Activated T-helper 17 cell treated with anti-CD3 and anti-CD28 coated beads, Interleukin-2, amount 50 U/mL, for 72 hours (primary cell): ENCODE measurements at regions not wholly inside any gene's neighbourhood (a gene's known extent, or its start where the extent isn't known, plus 50 kb on each side); places are given as distances from the start of the nearest gene placed in this dataset.

Experiments used
- ATAC-seq: fragments of 150-1000 bp; cut with Tn5 transposase; replicated peaks from 2 replicates; pipeline ENCODE4 v1.10.0; 2021; ENCODE audit warnings: mild to moderate bottlenecking, moderate library complexity
- H3K27ac Mint-ChIP-seq: one replicate; pipeline ENCODE4 v1.8.0; 2022; ENCODE audit warnings: mixed read lengths
- H3K27me3 Mint-ChIP-seq: one replicate; pipeline ENCODE4 v1.8.0; 2022; ENCODE audit warnings: mixed read lengths
- H3K36me3 Mint-ChIP-seq: one replicate; pipeline ENCODE4 v1.8.0; 2022; ENCODE audit warnings: low read depth, mild to moderate bottlenecking, mixed read lengths
- H3K4me1 Mint-ChIP-seq: one replicate; pipeline ENCODE4 v1.8.0; 2022; ENCODE audit warnings: mixed read lengths
- H3K4me3 Mint-ChIP-seq: one replicate; pipeline ENCODE4 v1.8.0; 2022; ENCODE audit warnings: mild to moderate bottlenecking, mixed read lengths
- H3K9me3 Mint-ChIP-seq: one replicate; pipeline ENCODE4 v1.8.0; 2022; ENCODE audit warnings: mixed read lengths

DNA sequence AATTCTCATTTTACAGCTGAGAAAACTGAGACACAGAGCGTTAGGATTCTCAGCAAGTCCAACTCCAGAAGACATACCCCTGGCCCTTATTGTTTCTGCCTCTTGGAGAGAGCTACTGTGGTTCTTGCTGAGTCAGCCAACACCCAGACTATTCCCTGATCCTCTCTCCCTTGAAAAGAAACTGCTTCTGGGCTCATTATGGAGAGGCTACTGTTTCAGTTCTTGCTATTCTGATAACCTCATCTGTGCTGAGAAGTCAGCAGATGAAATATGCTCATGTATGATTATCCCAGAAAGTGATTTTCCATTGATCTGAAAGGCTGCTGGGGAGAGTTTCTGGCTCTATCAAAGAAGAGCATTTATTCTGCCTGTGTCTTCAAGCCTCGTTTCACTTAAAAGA, 455.6 kb upstream of the COBL start:
- ATAC-seq, result no peak
- Mint-ChIP-seq H3K9me3 (peaks cover 6% of the 10 kb centered on the region), H3K4me1 (no peaks in the 10 kb centered on the region), H3K4me3 (no peak overlapping the region), H3K27me3 (no peaks in the 10 kb centered on the region), H3K27ac (no peak overlapping the region), H3K36me3 (no peaks in the 10 kb centered on the region)

- no peak for ATAC-seq
- H3K4me1 Mint-ChIP-seq, result no peaks in the 10 kb centered on the region
Measured at GRCh38 chr7:51764976-51765375, 448.4 kb upstream of the COBL start.

GRCh38 chr7:51759985-51760384, 443.4 kb upstream of the COBL start:
- no peak for ATAC-seq
- Mint-ChIP-seq H3K9me3 (peaks cover 16% of the 10 kb centered on the region), H3K27ac (no peak overlapping the region), H3K4me1 (no peaks in the 10 kb centered on the region), H3K4me3 (no peak overlapping the region), H3K27me3 (no peaks in the 10 kb centered on the region), H3K36me3 (no peaks in the 10 kb centered on the region)

More at GRCh38 chr7:51764976-51765375, 448.4 kb upstream of the COBL start:
- no peaks in the 10 kb centered on the region for H3K27me3 Mint-ChIP-seq
- no peaks in the 10 kb centered on the region for H3K36me3 Mint-ChIP-seq
- peaks cover 16% of the 10 kb centered on the region for H3K9me3 Mint-ChIP-seq
- H3K4me3 Mint-ChIP-seq, result no peak overlapping the region
- no peak overlapping the region for H3K27ac Mint-ChIP-seq

- Mint-ChIP-seq H3K36me3 (no peaks in the 10 kb centered on the region), H3K27ac (no peak overlapping the region), H3K4me3 (no peak overlapping the region), H3K9me3 (peaks cover 8% of the 10 kb centered on the region), H3K4me1 (no peaks in the 10 kb centered on the region), H3K27me3 (no peaks in the 10 kb centered on the region)
- ATAC-seq, result no peak
Measured at GRCh38 chr7:51757960-51758359, 441.4 kb upstream of the COBL start.

DNA sequence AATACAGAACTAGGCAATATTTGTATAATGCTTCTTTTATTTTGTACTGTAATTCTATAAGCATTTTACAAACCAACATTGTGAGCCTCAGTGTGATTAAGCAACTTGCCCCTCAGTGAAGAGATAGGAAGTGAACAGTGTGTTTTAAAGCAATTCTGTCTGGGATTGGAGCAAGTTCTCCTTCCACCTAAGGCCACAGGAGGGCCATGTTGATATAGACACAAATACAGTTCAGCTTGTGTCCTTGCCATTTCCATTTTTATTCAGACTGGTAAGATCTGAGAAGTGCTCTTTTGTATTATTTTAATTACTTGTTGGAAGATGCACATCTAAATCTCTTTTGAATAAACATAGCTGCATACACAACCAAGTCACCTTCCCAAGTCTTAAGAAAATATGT, 416.3 kb upstream of the COBL start:
- Mint-ChIP-seq H3K4me3 (no peak overlapping the region), H3K9me3 (peaks cover 10% of the 10 kb centered on the region), H3K36me3 (no peaks in the 10 kb centered on the region), H3K27me3 (no peaks in the 10 kb centered on the region), H3K4me1 (no peaks in the 10 kb centered on the region), H3K27ac (no peak overlapping the region)
- ATAC-seq, result no peak

GRCh38 chr7:51732116-51732515, 415.5 kb upstream of the COBL start:
- Mint-ChIP-seq H3K4me3 (no peak overlapping the region), H3K9me3 (peaks cover 7% of the 10 kb centered on the region), H3K36me3 (no peaks in the 10 kb centered on the region), H3K4me1 (no peaks in the 10 kb centered on the region), H3K27me3 (no peaks in the 10 kb centered on the region), H3K27ac (no peak overlapping the region)
- no peak for ATAC-seq

GRCh38 chr7:51731075-51731474, 414.5 kb upstream of the COBL start:
- H3K36me3 Mint-ChIP-seq, result no peaks in the 10 kb centered on the region

DNA sequence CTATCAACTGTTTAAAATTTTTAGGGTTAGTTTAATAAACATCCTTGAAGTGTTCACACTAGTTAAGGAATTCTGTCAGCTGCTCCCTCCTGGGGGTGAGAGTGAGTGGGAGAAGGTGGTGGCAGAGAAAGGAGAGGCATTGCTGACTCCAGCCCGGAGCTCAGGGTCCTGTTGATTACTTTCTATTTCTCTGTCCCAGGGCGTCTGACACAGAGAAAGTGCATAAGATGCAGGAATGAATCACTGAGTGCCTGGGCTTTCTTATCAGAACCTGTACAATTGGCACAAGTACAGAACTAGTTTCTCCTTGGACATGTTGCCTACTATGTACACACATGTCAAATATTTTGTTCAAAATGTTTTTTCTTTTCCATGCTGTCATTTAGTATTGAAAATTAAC, 410.8 kb upstream of the COBL start:
- H3K4me3 Mint-ChIP-seq, result no peak overlapping the region
- H3K27me3 Mint-ChIP-seq, result no peaks in the 10 kb centered on the region
- ATAC-seq, result no peak
- H3K36me3 Mint-ChIP-seq, result no peaks in the 10 kb centered on the region
- no peak overlapping the region for H3K27ac Mint-ChIP-seq
- no peaks in the 10 kb centered on the region for H3K4me1 Mint-ChIP-seq
- peaks cover 16% of the 10 kb centered on the region for H3K9me3 Mint-ChIP-seq

More at GRCh38 chr7:51731075-51731474, 414.5 kb upstream of the COBL start:
- no peaks in the 10 kb centered on the region for H3K27me3 Mint-ChIP-seq
- H3K27ac Mint-ChIP-seq, result no peak overlapping the region
- no peak overlapping the region for H3K4me3 Mint-ChIP-seq
- ATAC-seq, result no peak
- no peaks in the 10 kb centered on the region for H3K4me1 Mint-ChIP-seq
- H3K9me3 Mint-ChIP-seq, result peaks cover 7% of the 10 kb centered on the region

GRCh38 chr7:51706851-51707250, 390.2 kb upstream of the COBL start:
- H3K27ac Mint-ChIP-seq, result no peak overlapping the region
- ATAC-seq, result no peak
- H3K4me1 Mint-ChIP-seq, result no peaks in the 10 kb centered on the region
- H3K4me3 Mint-ChIP-seq, result no peak overlapping the region
- H3K36me3 Mint-ChIP-seq, result no peaks in the 10 kb centered on the region
- no peaks in the 10 kb centered on the region for H3K27me3 Mint-ChIP-seq
- H3K9me3 Mint-ChIP-seq, result peaks cover 21% of the 10 kb centered on the region

DNA sequence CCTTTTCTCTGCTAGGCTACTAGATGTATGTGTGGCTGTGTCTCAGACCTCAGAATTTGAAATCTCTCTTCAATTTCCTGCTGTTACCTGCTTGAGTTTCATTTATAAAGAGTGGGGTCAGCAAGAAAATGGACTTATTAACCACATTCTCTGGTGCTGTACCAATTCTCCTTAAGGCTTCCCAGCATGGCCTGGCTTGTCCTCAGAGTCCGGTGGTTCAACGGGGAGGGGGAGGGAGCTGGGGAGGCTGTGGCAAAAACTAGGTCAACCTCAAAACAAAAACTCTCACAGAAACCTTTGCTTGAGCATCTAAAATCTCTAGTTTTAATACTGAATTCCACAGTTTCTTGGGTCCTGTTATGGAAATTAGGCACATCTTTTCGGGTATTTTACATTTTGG, 389.1 kb upstream of the COBL start:
- ATAC-seq, result no peak
- Mint-ChIP-seq H3K4me1 (no peaks in the 10 kb centered on the region), H3K9me3 (peaks cover 16% of the 10 kb centered on the region), H3K27me3 (no peaks in the 10 kb centered on the region), H3K4me3 (no peak overlapping the region), H3K36me3 (no peaks in the 10 kb centered on the region), H3K27ac (no peak overlapping the region)

DNA sequence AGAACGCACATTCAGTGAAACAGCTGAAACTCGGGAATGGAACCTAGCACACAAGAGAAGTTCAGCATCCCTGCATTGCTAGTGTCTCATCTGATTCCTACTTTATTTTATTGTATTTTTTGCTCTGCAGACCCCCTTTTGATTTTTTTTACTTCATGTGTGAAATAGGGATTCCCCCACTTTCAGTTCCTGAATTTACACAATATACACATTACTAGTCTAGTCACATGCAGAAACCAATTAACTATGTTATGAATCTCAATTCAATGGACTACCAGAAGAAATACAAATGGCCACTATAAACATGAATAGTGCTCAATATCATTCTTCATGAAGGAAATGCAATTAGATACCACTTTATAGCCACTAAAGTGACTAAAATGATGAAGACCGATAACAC, 386.1 kb upstream of the COBL start:
- Mint-ChIP-seq H3K4me3 (no peak overlapping the region), H3K27me3 (no peaks in the 10 kb centered on the region), H3K9me3 (peaks cover 10% of the 10 kb centered on the region), H3K4me1 (no peaks in the 10 kb centered on the region), H3K36me3 (no peaks in the 10 kb centered on the region), H3K27ac (no peak overlapping the region)
- no peak for ATAC-seq

DNA sequence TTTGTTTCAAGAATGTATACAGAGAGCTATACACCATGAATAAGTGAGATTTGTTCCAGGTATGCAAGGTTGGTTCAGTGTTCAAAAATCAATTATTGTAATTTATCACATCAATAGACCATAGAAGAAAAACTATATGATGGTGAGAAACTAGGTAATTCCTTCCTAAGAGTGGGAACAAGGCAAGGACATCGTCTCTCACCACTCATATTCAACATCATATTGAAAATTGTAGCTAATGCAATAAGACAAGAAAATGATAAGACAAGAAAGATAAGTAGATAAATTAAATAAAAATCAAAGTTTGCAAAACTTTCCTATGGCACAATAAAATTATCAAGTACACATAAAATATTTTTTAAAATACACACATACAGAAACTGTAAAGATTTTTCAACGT, 385.3 kb upstream of the COBL start:
- H3K4me1 Mint-ChIP-seq, result no peaks in the 10 kb centered on the region
- ATAC-seq, result no peak
- H3K9me3 Mint-ChIP-seq, result peaks cover 7% of the 10 kb centered on the region
- H3K27ac Mint-ChIP-seq, result no peak overlapping the region
- no peak overlapping the region for H3K4me3 Mint-ChIP-seq
- no peaks in the 10 kb centered on the region for H3K27me3 Mint-ChIP-seq
- no peaks in the 10 kb centered on the region for H3K36me3 Mint-ChIP-seq

- no peaks in the 10 kb centered on the region for H3K9me3 Mint-ChIP-seq
- H3K27ac Mint-ChIP-seq, result no peak overlapping the region
- H3K27me3 Mint-ChIP-seq, result no peaks in the 10 kb centered on the region
- H3K4me3 Mint-ChIP-seq, result no peak overlapping the region
- ATAC-seq, result no peak
- H3K36me3 Mint-ChIP-seq, result no peaks in the 10 kb centered on the region
- no peaks in the 10 kb centered on the region for H3K4me1 Mint-ChIP-seq
Measured at GRCh38 chr7:51700593-51701215, 384.1 kb upstream of the COBL start.

- Mint-ChIP-seq H3K27ac (no peak overlapping the region), H3K4me1 (no peaks in the 10 kb centered on the region), H3K4me3 (no peak overlapping the region), H3K9me3 (peaks cover 6% of the 10 kb centered on the region), H3K27me3 (no peaks in the 10 kb centered on the region), H3K36me3 (no peaks in the 10 kb centered on the region)
- ATAC-seq, result no peak
Measured at GRCh38 chr7:51693258-51693657, 376.6 kb upstream of the COBL start.

- Mint-ChIP-seq H3K4me3 (no peak overlapping the region), H3K36me3 (no peaks in the 10 kb centered on the region), H3K9me3 (peaks cover 14% of the 10 kb centered on the region), H3K27ac (no peak overlapping the region), H3K4me1 (no peaks in the 10 kb centered on the region), H3K27me3 (no peaks in the 10 kb centered on the region)
- ATAC-seq, result no peak
Measured at GRCh38 chr7:51689547-51689946, 372.9 kb upstream of the COBL start.

DNA sequence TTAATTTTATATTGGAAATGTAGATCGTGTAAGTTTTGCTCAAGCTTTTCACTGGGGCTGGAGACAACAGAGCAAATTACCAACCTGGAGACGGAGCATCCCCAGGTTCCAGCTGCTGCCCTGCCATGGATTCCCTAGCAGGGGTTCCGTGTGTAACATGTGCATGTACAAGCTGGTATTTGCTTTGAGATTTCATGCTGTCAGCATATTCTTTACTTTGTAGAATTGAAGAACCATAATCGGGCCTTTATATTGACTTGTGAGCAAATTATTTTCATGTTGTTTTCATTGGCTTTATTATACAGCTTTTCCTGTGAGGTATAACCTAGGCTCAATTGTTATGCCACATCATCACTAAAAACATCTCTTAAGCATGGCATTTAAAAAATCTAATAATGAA, 369.2 kb upstream of the COBL start:
- no peaks in the 10 kb centered on the region for H3K27me3 Mint-ChIP-seq
- no peaks in the 10 kb centered on the region for H3K36me3 Mint-ChIP-seq
- peaks cover 12% of the 10 kb centered on the region for H3K9me3 Mint-ChIP-seq
- no peak for ATAC-seq
- no peak overlapping the region for H3K4me3 Mint-ChIP-seq
- no peaks in the 10 kb centered on the region for H3K4me1 Mint-ChIP-seq
- H3K27ac Mint-ChIP-seq, result no peak overlapping the region
